Nephron (organoid): ENCODE measurements at regions not wholly inside any gene's neighbourhood (a gene's known extent, or its start where the extent isn't known, plus 50 kb on each side); places are given as distances from the start of the nearest gene placed in this dataset.
"Not testable (repeated sequence)": the region's sequence is repeated elsewhere in the genome, so short reads cannot be mapped to it uniquely, and the experiment has no call there.

Source experiments
- H3K27ac Mint-ChIP-seq, 3 experiments: 2 replicates each; pipeline ENCODE4 v1.8.0; 2020; ENCODE audit warnings: mixed read lengths in 3 of 3, mild to moderate bottlenecking in 2 of 3, moderate library complexity in 1 of 3
- H3K27me3 Mint-ChIP-seq: 2 replicates; pipeline ENCODE4 v1.8.0; 2021; ENCODE audit warnings: low read depth, mild to moderate bottlenecking, moderate library complexity, mixed read lengths
- H3K36me3 Mint-ChIP-seq: 2 replicates; pipeline ENCODE4 v1.8.0; 2020; ENCODE audit warnings: low read depth, mixed read lengths
- H3K4me1 Mint-ChIP-seq: 2 replicates; pipeline ENCODE4 v1.8.0; 2020; ENCODE audit warnings: mixed read lengths
- H3K4me3 Mint-ChIP-seq, 3 experiments: 2 replicates each; pipeline ENCODE4 v1.8.0; 2020; ENCODE audit warnings: mild to moderate bottlenecking in 3 of 3, mixed read lengths in 3 of 3, moderate library complexity in 2 of 3
- H3K9me3 Mint-ChIP-seq: 2 replicates; pipeline ENCODE4 v1.8.0; 2020; ENCODE audit warnings: mixed read lengths
- TF ChIP-seq, protein P1 (sequence below), 3 experiments: fragments of 200-600 bp; sonication (generic); IDR thresholded peaks; one replicate each; pipeline ENCODE4 v1.5.0; 2021; ENCODE audit warnings: antibody characterized with exemption in 3 of 3; ENCODE audit not compliant: unreplicated experiment in 3 of 3

DNA sequence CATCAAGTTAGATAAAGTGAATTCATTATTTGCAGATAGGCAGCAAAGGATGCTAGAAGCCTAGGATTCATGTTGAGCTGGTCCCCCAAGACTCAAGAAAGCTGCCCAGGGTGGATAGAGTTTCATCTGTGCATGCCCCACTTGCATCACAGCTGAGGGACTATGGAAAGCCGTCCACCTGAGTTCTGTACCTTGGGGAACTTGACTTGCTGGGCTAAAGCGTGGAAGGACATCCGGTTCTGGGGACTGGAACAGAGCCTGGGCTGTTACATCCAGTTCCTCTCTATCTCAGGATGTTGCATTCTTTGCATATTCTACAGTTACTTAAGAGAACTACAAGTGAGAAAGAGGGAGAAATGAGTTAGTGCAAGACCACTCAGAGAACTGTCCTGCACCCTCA lies 458.4 kb downstream of the SHISA9 start:
- TF ChIP-seq, protein P1, sequence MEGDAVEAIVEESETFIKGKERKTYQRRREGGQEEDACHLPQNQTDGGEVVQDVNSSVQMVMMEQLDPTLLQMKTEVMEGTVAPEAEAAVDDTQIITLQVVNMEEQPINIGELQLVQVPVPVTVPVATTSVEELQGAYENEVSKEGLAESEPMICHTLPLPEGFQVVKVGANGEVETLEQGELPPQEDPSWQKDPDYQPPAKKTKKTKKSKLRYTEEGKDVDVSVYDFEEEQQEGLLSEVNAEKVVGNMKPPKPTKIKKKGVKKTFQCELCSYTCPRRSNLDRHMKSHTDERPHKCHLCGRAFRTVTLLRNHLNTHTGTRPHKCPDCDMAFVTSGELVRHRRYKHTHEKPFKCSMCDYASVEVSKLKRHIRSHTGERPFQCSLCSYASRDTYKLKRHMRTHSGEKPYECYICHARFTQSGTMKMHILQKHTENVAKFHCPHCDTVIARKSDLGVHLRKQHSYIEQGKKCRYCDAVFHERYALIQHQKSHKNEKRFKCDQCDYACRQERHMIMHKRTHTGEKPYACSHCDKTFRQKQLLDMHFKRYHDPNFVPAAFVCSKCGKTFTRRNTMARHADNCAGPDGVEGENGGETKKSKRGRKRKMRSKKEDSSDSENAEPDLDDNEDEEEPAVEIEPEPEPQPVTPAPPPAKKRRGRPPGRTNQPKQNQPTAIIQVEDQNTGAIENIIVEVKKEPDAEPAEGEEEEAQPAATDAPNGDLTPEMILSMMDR (IDR thresholded peaks at IDR 0.05; ENCODE audit: unreplicated experiment in 3 of 3) = no peak
- H3K27me3 Mint-ChIP-seq = peaks cover 8% of the 10 kb centered on the region

DNA sequence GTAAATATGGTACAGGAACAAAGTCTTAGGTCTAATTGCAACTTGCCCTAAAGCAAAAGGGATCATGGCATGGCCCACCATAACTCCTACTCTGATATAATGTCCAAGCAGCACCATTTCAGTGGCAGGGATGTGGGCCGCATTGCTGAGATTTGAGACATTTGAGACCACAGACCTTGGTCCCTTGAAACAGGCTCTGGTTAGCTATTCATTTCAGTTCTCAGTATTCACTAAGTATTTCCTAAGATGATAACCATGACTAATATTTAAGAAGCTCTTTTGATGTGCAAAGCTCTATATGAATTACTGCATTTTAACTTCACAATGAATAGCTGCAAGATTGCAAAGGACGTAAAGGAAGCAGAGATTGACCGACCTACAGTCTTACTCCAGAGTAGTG lies 471.0 kb downstream of the SHISA9 start:
- TF ChIP-seq, protein P1 (IDR thresholded peaks at IDR 0.05; ENCODE audit: unreplicated experiment in 3 of 3) = no peak
- H3K4me3 Mint-ChIP-seq = no peak overlapping the region
- H3K36me3 Mint-ChIP-seq = no peaks in the 10 kb centered on the region
- peaks cover 12% of the 10 kb centered on the region for H3K9me3 Mint-ChIP-seq
- no peaks in the 10 kb centered on the region for H3K4me1 Mint-ChIP-seq
- no peaks in the 10 kb centered on the region for H3K27me3 Mint-ChIP-seq
- no peak overlapping the region for H3K27ac Mint-ChIP-seq

More for the DNA sequence above, 458.4 kb downstream of the SHISA9 start:
- H3K4me3 Mint-ChIP-seq = no peak overlapping the region
- H3K9me3 Mint-ChIP-seq = peaks cover 12% of the 10 kb centered on the region
- no peaks in the 10 kb centered on the region for H3K36me3 Mint-ChIP-seq
- no peaks in the 10 kb centered on the region for H3K4me1 Mint-ChIP-seq
- H3K27ac Mint-ChIP-seq = no peak overlapping the region

DNA sequence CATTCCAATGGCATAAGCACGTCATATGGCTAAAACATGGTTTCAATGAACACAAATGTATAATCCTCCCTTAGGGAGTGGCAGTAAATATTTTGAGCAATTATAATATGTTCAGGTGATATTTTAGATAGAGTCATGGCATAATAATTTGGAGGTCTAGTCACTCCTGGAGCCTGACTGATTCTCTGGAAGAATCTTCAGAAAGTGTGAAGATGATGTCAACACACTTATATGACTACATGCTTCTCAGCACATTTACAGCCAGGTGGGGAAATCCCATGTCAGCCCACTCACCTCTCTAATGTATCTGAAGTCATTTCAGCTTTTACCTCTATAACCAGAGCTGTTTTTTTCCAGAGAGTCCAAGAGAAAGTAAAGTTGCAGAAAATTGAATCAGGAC lies 474.8 kb downstream of the SHISA9 start:
- TF ChIP-seq, protein P1 (IDR thresholded peaks at IDR 0.05; ENCODE audit: unreplicated experiment in 3 of 3) = no peak
- Mint-ChIP-seq H3K27me3 (no peaks in the 10 kb centered on the region), H3K4me3 (no peak overlapping the region), H3K9me3 (peaks cover 18% of the 10 kb centered on the region), H3K27ac (no peak overlapping the region), H3K36me3 (no peaks in the 10 kb centered on the region), H3K4me1 (no peaks in the 10 kb centered on the region)

DNA sequence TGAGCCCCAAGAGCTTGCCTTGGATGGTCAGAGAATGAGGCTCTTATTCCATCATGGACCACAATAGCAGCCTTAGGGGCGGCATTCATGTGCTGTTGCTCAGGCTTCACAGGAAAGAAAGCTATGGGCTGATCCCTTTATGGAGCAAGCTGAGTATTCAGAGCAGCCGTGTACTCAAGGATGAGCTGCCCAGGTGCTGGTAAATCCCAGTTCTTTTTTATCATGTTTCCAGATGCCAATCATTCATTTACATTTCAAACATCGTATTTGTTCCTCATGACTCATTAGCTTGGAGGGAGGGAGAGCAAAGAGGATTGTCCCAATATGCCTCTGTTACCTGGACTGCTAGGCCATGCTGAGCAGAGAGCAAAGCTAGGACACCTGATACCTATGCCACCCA lies 475.7 kb downstream of the SHISA9 start:
- Mint-ChIP-seq H3K36me3 (no peaks in the 10 kb centered on the region), H3K9me3 (peaks cover 20% of the 10 kb centered on the region), H3K4me1 (no peaks in the 10 kb centered on the region), H3K27ac (no peak overlapping the region), H3K27me3 (no peaks in the 10 kb centered on the region), H3K4me3 (no peak overlapping the region)
- TF ChIP-seq, protein P1 (IDR thresholded peaks at IDR 0.05; ENCODE audit: unreplicated experiment in 3 of 3) = no peak

DNA sequence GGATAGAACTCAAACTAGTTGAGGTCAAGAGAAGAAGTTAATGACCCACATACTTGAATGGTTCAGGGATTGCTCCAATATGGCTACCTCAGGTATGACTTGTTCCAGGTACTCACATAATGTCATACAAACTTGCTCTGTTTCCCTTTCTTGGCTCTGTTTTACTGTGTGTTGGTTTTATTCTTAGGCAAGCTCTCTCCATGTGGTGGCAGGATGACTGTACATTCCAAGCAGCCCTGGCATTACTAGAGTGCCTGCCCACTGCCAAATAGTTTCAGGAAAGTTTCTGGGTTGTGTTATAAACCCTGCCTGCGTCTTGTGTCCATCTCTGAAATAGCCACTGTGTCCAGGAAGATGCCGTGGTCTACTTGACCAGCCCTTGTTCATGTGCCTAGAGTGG lies 476.8 kb downstream of the SHISA9 start:
- no peaks in the 10 kb centered on the region for H3K4me1 Mint-ChIP-seq

DNA sequence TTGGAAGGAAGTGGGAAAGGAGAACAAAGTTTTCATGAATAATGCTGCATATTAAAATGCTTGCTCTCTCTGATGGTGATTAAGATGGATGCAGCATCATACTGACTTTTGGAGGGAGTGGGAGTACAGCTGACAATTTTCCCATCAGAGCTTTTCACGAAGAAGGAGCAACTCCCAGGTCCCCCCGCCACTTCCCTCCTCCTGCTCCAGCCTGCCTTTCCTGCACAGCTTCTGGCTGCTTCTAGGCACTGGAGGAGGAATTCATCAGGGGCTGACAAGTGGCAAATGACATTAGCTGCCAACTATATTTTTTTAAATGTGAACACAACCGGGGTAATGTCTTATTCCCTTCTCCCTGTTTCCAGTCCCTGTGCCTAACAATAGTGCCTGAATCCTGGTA lies 477.9 kb downstream of the SHISA9 start:
- H3K27me3 Mint-ChIP-seq = no peaks in the 10 kb centered on the region
- H3K4me1 Mint-ChIP-seq = no peaks in the 10 kb centered on the region
- no peak overlapping the region for H3K4me3 Mint-ChIP-seq
- no peak overlapping the region for H3K27ac Mint-ChIP-seq
- TF ChIP-seq, protein P1 (IDR thresholded peaks at IDR 0.05; ENCODE audit: unreplicated experiment in 3 of 3) = no peak
- no peaks in the 10 kb centered on the region for H3K36me3 Mint-ChIP-seq
- H3K9me3 Mint-ChIP-seq = peaks cover 32% of the 10 kb centered on the region

More for the DNA sequence above, 476.8 kb downstream of the SHISA9 start:
- H3K9me3 Mint-ChIP-seq = peaks cover 25% of the 10 kb centered on the region
- TF ChIP-seq, protein P1 (IDR thresholded peaks at IDR 0.05; ENCODE audit: unreplicated experiment in 3 of 3) = no peak
- H3K4me3 Mint-ChIP-seq = no peak overlapping the region
- no peaks in the 10 kb centered on the region for H3K36me3 Mint-ChIP-seq
- H3K27ac Mint-ChIP-seq = no peak overlapping the region
- no peaks in the 10 kb centered on the region for H3K27me3 Mint-ChIP-seq

DNA sequence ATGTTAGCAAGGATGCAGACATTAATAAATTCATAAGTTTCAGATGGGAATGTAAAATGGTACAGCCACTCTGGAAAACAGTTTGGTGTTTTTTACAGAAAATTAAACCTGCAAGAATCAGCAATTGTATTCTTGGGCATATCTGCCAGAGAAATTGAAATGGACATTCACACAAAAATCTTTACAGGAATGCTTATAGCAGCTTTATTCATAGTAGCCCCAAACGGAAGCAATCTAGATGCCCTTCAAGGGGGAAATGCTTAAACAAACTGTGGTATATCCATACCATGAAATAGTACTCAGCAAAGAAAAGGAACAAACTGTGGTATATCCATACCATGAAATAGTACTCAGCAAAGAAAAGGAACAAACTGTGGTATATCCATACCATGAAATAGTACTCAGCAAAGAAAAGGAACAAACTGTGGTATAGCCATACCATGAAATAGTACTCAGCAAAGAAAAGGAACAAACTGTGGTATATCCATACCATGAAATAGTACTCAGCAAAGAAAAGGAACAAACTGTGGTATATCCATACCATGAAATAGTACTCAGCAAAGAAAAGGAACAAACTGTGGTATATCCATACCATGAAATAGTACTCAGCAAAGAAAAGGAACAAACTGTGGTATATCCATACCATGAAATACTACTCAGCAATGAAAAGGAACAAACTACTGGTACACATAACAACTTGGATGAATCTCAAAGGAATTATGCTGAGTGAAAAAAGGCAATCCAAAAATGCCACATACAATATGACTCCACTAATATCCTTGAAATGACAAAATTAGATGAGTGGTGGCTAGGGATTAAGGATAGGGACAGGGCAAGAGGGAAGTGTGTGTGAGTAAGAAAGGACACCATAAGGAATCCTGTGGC lies 484.0 kb downstream of the SHISA9 start:
- H3K4me1 Mint-ChIP-seq, H3K4me3 Mint-ChIP-seq, H3K27me3 Mint-ChIP-seq, H3K27ac Mint-ChIP-seq, H3K36me3 Mint-ChIP-seq: not testable (repeated sequence)
- peaks cover 50% of the 10 kb centered on the region for H3K9me3 Mint-ChIP-seq
